Smooth muscle cell (in vitro differentiated cells): ENCODE measurements at regions not wholly inside any gene's neighbourhood (a gene's known extent, or its start where the extent isn't known, plus 50 kb on each side); places are given as distances from the start of the nearest gene placed in this dataset.

Experiments used
- DNase-seq: peaks from one replicate; lab custom pipeline; 2025; ENCODE audit not compliant: unreplicated experiment; lab: John Stamatoyannopoulos, UW
- H2AFZ ChIP-seq: fragments of 200-600 bp; sonication (generic); 2 replicates; pipeline ENCODE4 v1.6.0; 2016; ENCODE audit warnings: antibody characterized with exemption, low read depth, mild to moderate bottlenecking
- H3F3A ChIP-seq: fragments of 200-600 bp; sonication (generic); 2 replicates; pipeline ENCODE4 v1.6.0; 2017; ENCODE audit warnings: antibody characterized with exemption, low read depth
- H3K27ac ChIP-seq: fragments of 200-600 bp; sonication (generic); 2 replicates; pipeline ENCODE4 v1.5.1; 2016; ENCODE audit warnings: low read depth, mild to moderate bottlenecking
- H3K27me3 ChIP-seq: fragments of 200-600 bp; sonication (generic); 2 replicates; pipeline ENCODE4 v1.6.1; 2016; ENCODE audit warnings: low read depth, mild to moderate bottlenecking
- H3K36me3 ChIP-seq: fragments of 200-600 bp; sonication (generic); 2 replicates; pipeline ENCODE4 v1.5.1; 2016; ENCODE audit warnings: low read depth
- H3K4me1 ChIP-seq: fragments of 200-600 bp; sonication (generic); 2 replicates; pipeline ENCODE4 v1.5.1; 2016; ENCODE audit warnings: low read depth
- H3K4me2 ChIP-seq: fragments of 200-600 bp; sonication (generic); 2 replicates; pipeline ENCODE4 v1.6.0; 2016; ENCODE audit warnings: mild to moderate bottlenecking
- H3K4me3 ChIP-seq: fragments of 200-600 bp; sonication (generic); 2 replicates; pipeline ENCODE4 v1.5.1; 2016; ENCODE audit warnings: mild to moderate bottlenecking
- H3K79me2 ChIP-seq: fragments of 200-600 bp; sonication (generic); 2 replicates; pipeline ENCODE4 v1.6.0; 2016; ENCODE audit warnings: low read depth, mild to moderate bottlenecking
- H3K9ac ChIP-seq: fragments of 200-600 bp; sonication (generic); 2 replicates; pipeline ENCODE4 v1.6.0; 2016; ENCODE audit warnings: low read depth
- H3K9me3 ChIP-seq: fragments of 200-600 bp; sonication (generic); replicated peaks from 2 replicates; pipeline ENCODE4 v1.5.1; 2016; ENCODE audit warnings: low read depth
- H4K20me1 ChIP-seq: fragments of 200-600 bp; sonication (generic); 2 replicates; pipeline ENCODE4 v1.6.0; 2016; ENCODE audit warnings: low read depth
- WGBS: methylation state at CpG from one replicate; pipeline ENCODE4 v1.1.7; 2016; ENCODE audit warnings: low lambda C conversion rate; 5-methylcytosine and 5-hydroxymethylcytosine counted together
- TF ChIP-seq, protein P1 (sequence below): fragments of 200-600 bp; sonication (generic); IDR thresholded peaks from 2 replicates; pipeline ENCODE4 v1.5.1; 2017; ENCODE audit warnings: borderline replicate concordance, mild to moderate bottlenecking, antibody characterized with exemption; ENCODE audit not compliant: insufficient read depth, poor library complexity, severe bottlenecking

DNA sequence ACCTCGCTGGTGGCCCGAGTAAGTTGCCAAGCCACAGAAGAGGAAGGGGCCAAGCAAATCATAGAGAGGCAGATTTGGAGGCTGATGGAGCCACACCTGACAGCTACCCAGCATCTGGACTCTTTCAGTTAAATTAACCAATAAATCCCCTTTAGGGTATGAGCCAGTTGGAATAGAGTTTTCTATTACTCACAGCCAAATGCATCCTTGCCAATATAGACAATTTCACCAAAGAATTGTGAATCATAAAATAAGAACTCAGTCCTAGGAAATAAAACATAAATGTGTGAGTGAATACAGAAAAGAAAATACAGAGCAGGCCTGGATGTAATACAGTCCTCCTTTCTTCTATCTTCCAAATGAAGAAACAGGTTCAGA lies 161.6 kb upstream of the ANKRD28 start:
- H3K27ac ChIP-seq: no peak overlapping the region
- no peaks in the 10 kb centered on the region for H3K9me3 ChIP-seq
- no peaks in the 10 kb centered on the region for H4K20me1 ChIP-seq
- no peak overlapping the region for H3K4me3 ChIP-seq
- H3F3A ChIP-seq: no peaks in the 10 kb centered on the region
- no peak overlapping the region for H3K9ac ChIP-seq
- H2AFZ ChIP-seq: no peak overlapping the region
- no peaks in the 10 kb centered on the region for H3K27me3 ChIP-seq
- H3K4me2 ChIP-seq: no peak overlapping the region
- peaks cover under 1% of the 10 kb centered on the region for H3K4me1 ChIP-seq
- H3K79me2 ChIP-seq: no peaks in the 10 kb centered on the region
- TF ChIP-seq, protein P1, sequence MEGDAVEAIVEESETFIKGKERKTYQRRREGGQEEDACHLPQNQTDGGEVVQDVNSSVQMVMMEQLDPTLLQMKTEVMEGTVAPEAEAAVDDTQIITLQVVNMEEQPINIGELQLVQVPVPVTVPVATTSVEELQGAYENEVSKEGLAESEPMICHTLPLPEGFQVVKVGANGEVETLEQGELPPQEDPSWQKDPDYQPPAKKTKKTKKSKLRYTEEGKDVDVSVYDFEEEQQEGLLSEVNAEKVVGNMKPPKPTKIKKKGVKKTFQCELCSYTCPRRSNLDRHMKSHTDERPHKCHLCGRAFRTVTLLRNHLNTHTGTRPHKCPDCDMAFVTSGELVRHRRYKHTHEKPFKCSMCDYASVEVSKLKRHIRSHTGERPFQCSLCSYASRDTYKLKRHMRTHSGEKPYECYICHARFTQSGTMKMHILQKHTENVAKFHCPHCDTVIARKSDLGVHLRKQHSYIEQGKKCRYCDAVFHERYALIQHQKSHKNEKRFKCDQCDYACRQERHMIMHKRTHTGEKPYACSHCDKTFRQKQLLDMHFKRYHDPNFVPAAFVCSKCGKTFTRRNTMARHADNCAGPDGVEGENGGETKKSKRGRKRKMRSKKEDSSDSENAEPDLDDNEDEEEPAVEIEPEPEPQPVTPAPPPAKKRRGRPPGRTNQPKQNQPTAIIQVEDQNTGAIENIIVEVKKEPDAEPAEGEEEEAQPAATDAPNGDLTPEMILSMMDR: no peak
- no peaks in the 10 kb centered on the region for H3K36me3 ChIP-seq
- no peak for DNase-seq
- WGBS: 87% methylated on average over 2 of the region's 2 CpGs

DNA sequence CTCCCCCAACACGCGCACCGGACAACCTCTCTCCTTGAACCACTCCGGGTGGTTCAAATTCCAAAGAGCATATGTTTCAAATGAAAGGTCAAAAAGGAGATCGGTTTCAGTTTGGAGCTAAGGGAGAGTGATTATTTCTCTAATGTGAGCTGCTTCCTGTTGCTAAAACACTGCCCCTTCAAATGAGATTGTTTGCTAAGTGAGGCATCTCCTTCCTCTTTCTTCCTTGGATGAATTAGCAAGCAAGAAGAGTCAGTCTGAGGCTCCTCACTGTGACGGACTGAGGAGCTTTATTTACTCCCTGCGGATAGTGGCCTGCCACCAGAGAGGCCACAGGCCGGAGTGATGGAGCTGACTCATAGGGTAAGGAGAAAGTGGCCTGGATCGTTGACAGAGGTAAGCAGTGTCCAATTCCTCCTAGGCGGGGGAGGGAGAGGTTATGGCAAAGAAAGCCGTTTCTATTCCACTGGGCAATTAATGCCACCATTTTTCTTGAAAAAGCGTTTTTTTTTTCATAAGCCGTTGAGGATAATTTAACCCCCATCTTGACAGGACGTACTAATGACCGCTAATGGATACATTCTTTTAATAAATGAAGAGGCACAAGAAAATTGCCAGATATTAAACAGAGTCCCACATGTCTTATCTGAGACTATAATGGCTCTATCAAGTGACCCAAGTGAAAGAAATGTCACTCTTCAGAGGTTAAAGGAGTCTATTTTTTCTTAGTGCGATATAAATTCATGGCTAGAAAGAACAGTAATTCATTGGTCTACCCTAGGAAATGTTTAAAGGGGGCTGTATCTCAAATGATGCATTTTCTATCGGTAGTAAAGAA lies 167.0 kb upstream of the ANKRD28 start:
- DNase-seq: no peak
- Histone ChIP-seq H3K9me3 (no peaks in the 10 kb centered on the region), H4K20me1 (no peaks in the 10 kb centered on the region), H3K4me3 (no peak overlapping the region), H3K79me2 (no peaks in the 10 kb centered on the region), H3F3A (no peaks in the 10 kb centered on the region), H3K27ac (no peak overlapping the region), H3K9ac (no peak overlapping the region), H3K27me3 (no peaks in the 10 kb centered on the region), H2AFZ (no peak overlapping the region), H3K36me3 (no peaks in the 10 kb centered on the region), H3K4me2 (no peak overlapping the region), H3K4me1 (peaks cover 3% of the 10 kb centered on the region)
- 73% methylated on average over 17 of the region's 17 CpGs for WGBS
- TF ChIP-seq, protein P1: no peak

DNA sequence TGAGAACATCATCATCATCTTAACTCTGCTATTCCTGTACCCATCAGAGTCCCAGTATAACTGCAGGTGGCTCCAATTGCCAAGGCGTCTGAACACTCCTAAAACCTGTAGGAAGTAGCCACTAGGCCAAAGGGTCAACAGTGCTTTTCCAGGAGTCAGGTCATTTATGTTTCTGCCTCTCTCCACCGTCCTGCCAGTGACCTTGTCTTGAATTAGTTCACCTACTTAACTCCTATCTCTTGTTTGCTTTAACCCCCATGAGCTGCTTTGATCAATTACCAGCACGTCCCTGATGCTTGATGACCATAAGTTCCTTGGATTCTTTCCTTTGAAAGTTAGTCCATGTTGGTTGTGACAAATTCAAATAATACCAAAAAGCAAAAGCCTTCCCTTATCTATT lies 169.8 kb upstream of the ANKRD28 start:
- Histone ChIP-seq H3K4me1 (peaks cover 3% of the 10 kb centered on the region), H4K20me1 (no peaks in the 10 kb centered on the region), H3K9ac (no peak overlapping the region), H3K27me3 (no peaks in the 10 kb centered on the region), H3F3A (no peaks in the 10 kb centered on the region), H3K27ac (no peak overlapping the region), H3K79me2 (no peaks in the 10 kb centered on the region), H2AFZ (no peak overlapping the region), H3K9me3 (no peaks in the 10 kb centered on the region), H3K4me2 (no peak overlapping the region), H3K36me3 (no peaks in the 10 kb centered on the region), H3K4me3 (no peak overlapping the region)
- TF ChIP-seq, protein P1: no peak
- DNase-seq: no peak
- 57% methylated on average over 3 of the region's 3 CpGs for WGBS
